ENCODE measurements at regions not wholly inside any gene's neighbourhood (a gene's known extent, or its start where the extent isn't known, plus 50 kb on each side); places are given as distances from the start of the nearest gene placed in this dataset.

DNA sequence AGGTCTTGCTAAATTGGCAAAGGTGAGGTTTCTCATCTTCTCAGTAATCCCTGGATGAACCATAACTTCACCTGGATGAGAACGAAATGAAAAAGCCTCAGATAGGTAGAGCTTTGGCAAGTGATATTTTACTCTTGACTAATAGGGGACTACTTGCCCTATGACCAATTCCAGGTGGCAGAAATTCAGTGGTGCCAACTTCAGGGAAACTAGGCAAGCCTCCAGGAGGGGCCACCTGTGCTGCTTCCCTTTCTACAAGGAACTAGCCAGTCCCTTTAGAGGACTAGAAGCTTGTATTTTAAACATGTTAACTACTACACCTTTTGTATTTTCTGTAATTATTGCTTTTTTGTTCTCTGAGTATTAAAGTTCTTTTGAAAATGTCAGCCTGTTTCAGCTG, 169.0 kb upstream of the GRIA1 start:
- intact Hi-C loops (cut with micrococcal nuclease): no loop called here
- Histone ChIP-seq H3K36me3 (ENCODE audit: control insufficient read depth in 1 of 2, insufficient read depth in 2 of 2, low read length in 2 of 2) (no peaks in the 10 kb centered on the region), H3K79me2 (ENCODE audit: insufficient read depth, low read length) (no peaks in the 10 kb centered on the region), H3K4me3 (replicated peaks in 1 of 2; ENCODE audit: low read depth in 1 of 2, low read length in 2 of 2) (no peak overlapping the region), H3K9me3 (ENCODE audit: control insufficient read depth in 1 of 2, insufficient read depth in 1 of 2, low read depth in 1 of 2, low read length in 2 of 2) (no peaks in the 10 kb centered on the region), H3K4me1 (ENCODE audit: control insufficient read depth in 1 of 2, insufficient read depth in 2 of 2, low read length in 2 of 2) (no peaks in the 10 kb centered on the region), H4K20me1 (ENCODE audit: insufficient read depth) (no peaks in the 10 kb centered on the region), H3K27ac (ENCODE audit: low read depth, low read length) (no peak overlapping the region), H3K27me3 (ENCODE audit: insufficient read depth, low read length) (no peaks in the 10 kb centered on the region), H3K9ac (ENCODE audit: low read length) (no peak overlapping the region), H3K9me2 (ENCODE audit: insufficient read depth) (no peaks in the 10 kb centered on the region), H3K4me2 (ENCODE audit: low read length) (no peak overlapping the region), H2AFZ (ENCODE audit: low read depth, low read length, poor library complexity, severe bottlenecking) (no peak overlapping the region)
- POLR2A ChIA-PET: no interaction called here
- no peak for DNase-seq (ENCODE audit: low read depth, low spot score)
- RAD21 ChIA-PET (ENCODE audit: low non-redundant PET in 1 of 2, low total read pairs in 2 of 2, uncharacterized antibody in 2 of 2, unreplicated experiment in 2 of 2): no interaction called here
- no peak for TF ChIP-seq SRF (IDR thresholded peaks at IDR 0.05; ENCODE audit: low read depth)
- TF ChIP-seq SIN3A (IDR thresholded peaks at IDR 0.05; ENCODE audit: low read depth): no peak
- TF ChIP-seq EGR1 (IDR thresholded peaks at IDR 0.05; ENCODE audit: low read depth): no peak
- TF ChIP-seq EZH2 (IDR thresholded peaks at IDR 0.05): no peak
- TF ChIP-seq YY1 (IDR thresholded peaks at IDR 0.05; ENCODE audit: extremely low read depth, insufficient replicate concordance, low read depth, low read length): no peak
- no peak for TF ChIP-seq CBX3 (IDR thresholded peaks at IDR 0.05; ENCODE audit: low read depth)
- no peak for TF ChIP-seq POLR2A (IDR thresholded peaks at IDR 0.05; ENCODE audit: borderline replicate concordance, extremely low read depth, insufficient read depth, insufficient read length)
- TF ChIP-seq FOSL1 (IDR thresholded peaks at IDR 0.05; ENCODE audit: low read depth): no peak
- TF ChIP-seq, protein P1, sequence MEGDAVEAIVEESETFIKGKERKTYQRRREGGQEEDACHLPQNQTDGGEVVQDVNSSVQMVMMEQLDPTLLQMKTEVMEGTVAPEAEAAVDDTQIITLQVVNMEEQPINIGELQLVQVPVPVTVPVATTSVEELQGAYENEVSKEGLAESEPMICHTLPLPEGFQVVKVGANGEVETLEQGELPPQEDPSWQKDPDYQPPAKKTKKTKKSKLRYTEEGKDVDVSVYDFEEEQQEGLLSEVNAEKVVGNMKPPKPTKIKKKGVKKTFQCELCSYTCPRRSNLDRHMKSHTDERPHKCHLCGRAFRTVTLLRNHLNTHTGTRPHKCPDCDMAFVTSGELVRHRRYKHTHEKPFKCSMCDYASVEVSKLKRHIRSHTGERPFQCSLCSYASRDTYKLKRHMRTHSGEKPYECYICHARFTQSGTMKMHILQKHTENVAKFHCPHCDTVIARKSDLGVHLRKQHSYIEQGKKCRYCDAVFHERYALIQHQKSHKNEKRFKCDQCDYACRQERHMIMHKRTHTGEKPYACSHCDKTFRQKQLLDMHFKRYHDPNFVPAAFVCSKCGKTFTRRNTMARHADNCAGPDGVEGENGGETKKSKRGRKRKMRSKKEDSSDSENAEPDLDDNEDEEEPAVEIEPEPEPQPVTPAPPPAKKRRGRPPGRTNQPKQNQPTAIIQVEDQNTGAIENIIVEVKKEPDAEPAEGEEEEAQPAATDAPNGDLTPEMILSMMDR (IDR thresholded peaks at IDR 0.05 in 2 of 3, conservative IDR thresholded peaks at IDR 0.05 in 1 of 3; ENCODE audit: borderline replicate concordance in 1 of 3, insufficient read depth in 1 of 3, low read depth in 2 of 3, low read length in 2 of 3): no peak
- no peak for TF ChIP-seq TCF7L2 (IDR thresholded peaks at IDR 0.05; ENCODE audit: borderline replicate concordance, extremely low read depth, insufficient read depth, insufficient read length)
- CTCF ChIA-PET: no interaction called here
- no TSS peak for BruUV-seq (replicated peaks)
- no peak for ATAC-seq

DNA sequence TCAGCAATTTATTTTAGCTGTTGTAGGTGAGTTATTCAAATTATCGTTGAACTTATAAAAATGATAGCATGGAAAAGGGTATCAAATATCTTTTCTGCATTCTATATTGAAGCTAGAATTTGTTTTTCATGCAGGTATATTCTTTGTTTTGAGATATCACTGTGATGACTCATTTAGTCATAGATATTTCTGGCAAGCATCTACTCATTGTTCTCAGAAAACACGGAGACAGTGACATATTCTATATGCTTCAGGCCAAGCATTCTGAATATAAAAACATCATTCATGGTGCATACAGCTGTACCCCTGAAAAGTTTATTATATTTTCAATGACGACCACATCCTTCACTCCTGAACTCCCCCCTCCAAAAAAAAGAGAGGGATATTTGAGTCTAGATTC, 150.3 kb upstream of the GRIA1 start:
- CTCF ChIA-PET: no interaction called here
- BruUV-seq (replicated peaks): no TSS peak
- DNase-seq (ENCODE audit: low read depth, low spot score): no peak

More for the DNA sequence above, 150.3 kb upstream of the GRIA1 start:
- no peak overlapping the region for H3K4me3 ChIP-seq (replicated peaks in 1 of 2; ENCODE audit: low read depth in 1 of 2, low read length in 2 of 2)
- no peak overlapping the region for H3K27ac ChIP-seq (ENCODE audit: low read depth, low read length)
- no peaks in the 10 kb centered on the region for H3K9me3 ChIP-seq (ENCODE audit: control insufficient read depth in 1 of 2, insufficient read depth in 1 of 2, low read depth in 1 of 2, low read length in 2 of 2)
- TF ChIP-seq CBX3 (IDR thresholded peaks at IDR 0.05; ENCODE audit: low read depth) (no peak), RAD21 (IDR thresholded peaks at IDR 0.05; ENCODE audit: low read depth) (no peak), JUND (IDR thresholded peaks at IDR 0.05) (no peak), SRF (IDR thresholded peaks at IDR 0.05; ENCODE audit: low read depth) (no peak), EZH2phosphoT487 (IDR thresholded peaks at IDR 0.05; ENCODE audit: borderline replicate concordance) (no peak), FOSL1 (IDR thresholded peaks at IDR 0.05; ENCODE audit: low read depth) (no peak), TCF7L2 (IDR thresholded peaks at IDR 0.05; ENCODE audit: borderline replicate concordance, extremely low read depth, insufficient read depth, insufficient read length) (no peak), ZFX (IDR thresholded peaks at IDR 0.05) (no peak), CEBPB (IDR thresholded peaks at IDR 0.05; ENCODE audit: low read depth) (no peak), EGR1 (IDR thresholded peaks at IDR 0.05; ENCODE audit: low read depth) (no peak), ELF1 (IDR thresholded peaks at IDR 0.05; ENCODE audit: borderline replicate concordance, low read depth) (no peak)
- TF ChIP-seq, protein P2, sequence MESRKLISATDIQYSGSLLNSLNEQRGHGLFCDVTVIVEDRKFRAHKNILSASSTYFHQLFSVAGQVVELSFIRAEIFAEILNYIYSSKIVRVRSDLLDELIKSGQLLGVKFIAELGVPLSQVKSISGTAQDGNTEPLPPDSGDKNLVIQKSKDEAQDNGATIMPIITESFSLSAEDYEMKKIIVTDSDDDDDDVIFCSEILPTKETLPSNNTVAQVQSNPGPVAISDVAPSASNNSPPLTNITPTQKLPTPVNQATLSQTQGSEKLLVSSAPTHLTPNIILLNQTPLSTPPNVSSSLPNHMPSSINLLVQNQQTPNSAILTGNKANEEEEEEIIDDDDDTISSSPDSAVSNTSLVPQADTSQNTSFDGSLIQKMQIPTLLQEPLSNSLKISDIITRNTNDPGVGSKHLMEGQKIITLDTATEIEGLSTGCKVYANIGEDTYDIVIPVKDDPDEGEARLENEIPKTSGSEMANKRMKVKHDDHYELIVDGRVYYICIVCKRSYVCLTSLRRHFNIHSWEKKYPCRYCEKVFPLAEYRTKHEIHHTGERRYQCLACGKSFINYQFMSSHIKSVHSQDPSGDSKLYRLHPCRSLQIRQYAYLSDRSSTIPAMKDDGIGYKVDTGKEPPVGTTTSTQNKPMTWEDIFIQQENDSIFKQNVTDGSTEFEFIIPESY (IDR thresholded peaks at IDR 0.05; ENCODE audit: extremely low read depth, insufficient replicate concordance, low read length): no peak
- H3K4me1 ChIP-seq (ENCODE audit: control insufficient read depth in 1 of 2, insufficient read depth in 2 of 2, low read length in 2 of 2): no peaks in the 10 kb centered on the region; a peak in 1 of 4 replicates
- H3K79me2 ChIP-seq (ENCODE audit: insufficient read depth, low read length): no peaks in the 10 kb centered on the region
- intact Hi-C loops (cut with micrococcal nuclease): no loop called here
- H3K9me2 ChIP-seq (ENCODE audit: insufficient read depth): no peaks in the 10 kb centered on the region
- no peak overlapping the region for H3K4me2 ChIP-seq (ENCODE audit: low read length)
- no peak for ATAC-seq
- POLR2A ChIA-PET: no interaction called here
- H3K9ac ChIP-seq (ENCODE audit: low read length): no peak overlapping the region
- H3K36me3 ChIP-seq (ENCODE audit: control insufficient read depth in 1 of 2, insufficient read depth in 2 of 2, low read length in 2 of 2): no peaks in the 10 kb centered on the region
- RAD21 ChIA-PET (ENCODE audit: low non-redundant PET in 1 of 2, low total read pairs in 2 of 2, uncharacterized antibody in 2 of 2, unreplicated experiment in 2 of 2): no interaction called here
- H3K27me3 ChIP-seq (ENCODE audit: insufficient read depth, low read length): 0 out of 2 replicates have a peak, but pooled peaks cover 4% of the 10 kb centered on the region
- no peak overlapping the region for H2AFZ ChIP-seq (ENCODE audit: low read depth, low read length, poor library complexity, severe bottlenecking)
- no peaks in the 10 kb centered on the region for H4K20me1 ChIP-seq (ENCODE audit: insufficient read depth)
